M059J (cell line): ENCODE measurements at regions not wholly inside any gene's neighbourhood (a gene's known extent, or its start where the extent isn't known, plus 50 kb on each side); places are given as distances from the start of the nearest gene placed in this dataset.

ENCODE experiments used
- DNase-seq: peaks from one replicate; pipeline ENCODE4 v3.0.0-alpha.2; 2012; ENCODE audit warnings: low read depth

DNA sequence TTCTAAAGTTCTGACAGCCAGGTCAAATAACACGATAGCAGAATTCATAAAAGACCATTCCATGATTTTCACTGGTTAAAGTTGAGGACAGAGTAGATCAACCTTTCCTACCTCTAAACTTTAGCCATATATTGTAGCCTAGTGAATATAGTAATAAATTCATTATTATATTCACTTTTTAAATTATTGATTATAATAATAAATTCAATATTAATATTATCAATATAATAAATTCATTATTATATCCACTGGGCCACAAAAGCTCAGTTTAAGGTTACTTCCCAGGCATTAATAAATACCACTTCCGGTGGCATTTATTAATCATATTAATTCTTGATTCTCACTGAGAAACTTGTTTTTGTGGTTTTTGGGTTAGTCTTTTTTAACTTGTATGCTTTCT lies 85.7 kb upstream of the GPC6 start:
- no peak for DNase-seq

DNA sequence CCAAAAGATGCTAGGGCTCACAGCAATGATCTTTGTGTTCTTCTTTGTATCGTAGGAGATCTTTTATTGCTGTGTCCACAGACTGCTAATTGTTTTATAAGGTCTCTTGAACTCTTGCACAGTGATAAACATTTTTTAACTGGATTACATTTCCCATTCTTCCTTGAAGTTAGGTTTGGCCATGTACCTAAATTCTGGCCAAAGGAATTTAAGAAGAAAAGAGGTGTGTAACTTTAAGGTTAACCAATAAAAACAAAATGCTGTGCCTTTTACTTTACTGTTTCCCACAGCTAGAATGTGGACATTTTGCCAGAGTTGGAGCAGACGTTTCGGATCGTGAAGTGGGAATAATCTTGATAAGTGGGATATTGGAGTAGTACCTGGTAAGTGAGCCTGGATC lies 82.6 kb upstream of the GPC6 start:
- no peak for DNase-seq

DNA sequence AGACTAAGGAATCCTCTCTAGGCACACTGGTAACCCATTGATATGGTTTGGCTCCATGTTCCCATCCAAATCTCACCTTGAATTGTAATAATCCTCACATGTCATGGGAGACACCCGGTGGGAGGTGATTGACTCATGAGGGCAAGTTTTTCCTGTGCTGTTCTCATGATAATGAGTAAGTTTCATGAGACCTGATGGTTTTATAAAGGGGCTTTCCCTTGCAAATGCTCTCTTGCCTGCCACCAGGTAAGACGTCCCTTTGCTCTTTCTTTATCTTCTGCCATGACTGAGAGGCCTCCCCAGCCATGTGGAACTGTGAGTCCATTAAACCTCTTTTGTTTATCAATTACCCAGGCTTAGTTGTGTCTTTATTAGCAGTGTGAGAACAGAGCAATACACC lies 81.4 kb upstream of the GPC6 start:
- no peak for DNase-seq

DNA sequence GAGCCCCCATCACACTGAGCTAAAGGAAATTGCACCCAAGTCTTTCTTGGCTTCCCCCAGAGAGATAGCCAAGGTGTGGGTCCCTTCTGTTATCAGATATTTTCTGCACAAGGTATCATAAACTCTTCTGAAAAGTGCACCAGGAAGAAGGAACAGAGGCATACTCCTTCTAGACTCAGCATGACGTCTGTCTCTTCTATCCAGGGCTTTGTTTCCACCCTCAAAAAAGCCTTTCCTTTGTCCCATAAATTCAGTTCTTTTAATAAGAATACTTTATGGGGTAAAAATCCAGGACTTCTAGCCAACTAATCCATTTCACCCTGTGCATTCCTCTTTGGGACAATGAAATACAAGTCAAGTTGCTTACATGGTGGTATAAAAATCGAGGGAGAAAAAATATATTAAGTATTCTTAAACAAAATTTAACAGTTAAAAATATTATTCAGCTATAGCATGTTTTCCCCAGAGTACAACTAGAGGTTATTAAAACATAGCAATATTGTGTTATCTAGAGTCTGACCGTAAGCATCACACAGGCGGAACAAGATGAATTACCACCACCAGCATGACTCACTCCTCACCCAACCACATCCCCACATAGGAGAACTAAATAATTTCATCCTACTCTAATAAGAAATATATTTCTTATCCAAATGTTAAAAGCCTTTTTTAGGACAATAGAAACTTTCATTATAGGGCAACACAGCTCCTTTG lies 79.9 kb upstream of the GPC6 start:
- DNase-seq = peak; percentile 10

DNA sequence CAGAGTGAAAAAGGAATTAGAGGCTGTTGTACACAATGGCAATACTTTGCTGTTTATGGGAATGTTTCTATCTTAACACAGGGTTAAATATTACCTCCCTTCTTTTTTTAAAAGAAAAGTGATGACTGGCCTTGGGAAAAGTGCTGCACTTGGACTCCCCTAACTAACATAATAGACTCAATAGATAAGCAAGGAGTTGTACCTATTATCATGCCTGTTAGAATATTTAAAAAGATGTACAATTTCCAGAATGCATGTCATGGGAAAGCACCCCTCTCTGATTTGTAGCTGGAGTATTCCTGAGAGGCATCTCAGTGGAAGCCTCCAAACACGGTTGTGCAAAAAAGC lies 79.3 kb upstream of the GPC6 start:
- DNase-seq = no peak

DNA sequence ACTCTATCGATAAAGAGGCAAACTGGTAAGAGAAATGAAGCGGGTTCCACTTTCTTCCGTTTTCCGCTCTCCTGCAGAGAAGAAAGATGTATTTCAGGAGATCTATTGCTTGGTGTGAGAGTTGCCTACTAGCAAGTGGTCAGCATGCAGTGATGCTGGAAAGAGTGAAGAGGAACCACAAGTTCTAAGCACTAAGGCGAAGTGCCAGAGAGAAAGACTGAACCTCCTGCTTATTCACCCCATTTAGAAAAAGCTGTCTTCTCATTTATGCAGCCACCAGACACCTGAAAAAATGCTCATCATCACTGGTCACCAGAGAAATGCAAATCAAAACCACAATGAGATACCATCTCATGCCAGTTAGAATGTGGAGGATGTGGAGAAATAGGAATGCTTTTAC lies 78.7 kb upstream of the GPC6 start:
- DNase-seq = peak; percentile 4

DNA sequence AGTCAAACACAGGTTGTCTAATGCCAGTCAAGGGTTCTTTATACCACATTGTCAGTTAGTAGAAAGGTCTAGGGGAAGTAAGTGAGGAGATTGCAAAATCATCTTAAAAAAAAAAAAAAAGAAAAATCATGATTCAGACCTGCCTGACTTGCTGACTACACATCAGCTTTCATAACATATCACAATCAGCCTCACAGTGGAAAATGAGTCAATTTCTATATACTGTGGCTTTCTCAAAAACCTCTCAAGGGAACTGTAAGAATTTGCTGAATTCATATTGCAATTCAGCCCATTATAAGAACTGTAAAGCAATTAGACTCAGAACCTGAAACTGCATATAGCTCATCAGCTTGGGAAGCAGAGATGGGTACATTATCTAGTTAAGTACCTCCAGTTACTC lies 75.3 kb upstream of the GPC6 start:
- DNase-seq = peak; percentile 2

DNA sequence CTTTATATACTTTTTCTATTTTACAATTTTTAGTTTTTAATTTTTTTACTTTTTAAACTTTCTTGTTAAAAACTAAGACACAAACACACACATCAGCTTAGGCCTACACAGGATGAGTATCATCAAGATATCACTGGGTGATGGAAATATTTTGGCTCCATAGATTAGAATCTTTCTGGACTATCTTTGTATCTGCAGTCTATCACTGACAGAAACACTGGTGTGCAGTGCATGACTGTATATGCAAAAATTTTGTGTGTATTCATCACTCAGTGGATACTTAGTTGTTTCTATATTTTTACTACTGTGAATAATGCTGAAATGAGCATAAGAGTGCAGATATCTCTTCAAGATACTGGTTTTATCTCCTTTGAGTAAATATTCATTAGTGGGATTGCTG lies 68.0 kb upstream of the GPC6 start:
- no peak for DNase-seq

DNA sequence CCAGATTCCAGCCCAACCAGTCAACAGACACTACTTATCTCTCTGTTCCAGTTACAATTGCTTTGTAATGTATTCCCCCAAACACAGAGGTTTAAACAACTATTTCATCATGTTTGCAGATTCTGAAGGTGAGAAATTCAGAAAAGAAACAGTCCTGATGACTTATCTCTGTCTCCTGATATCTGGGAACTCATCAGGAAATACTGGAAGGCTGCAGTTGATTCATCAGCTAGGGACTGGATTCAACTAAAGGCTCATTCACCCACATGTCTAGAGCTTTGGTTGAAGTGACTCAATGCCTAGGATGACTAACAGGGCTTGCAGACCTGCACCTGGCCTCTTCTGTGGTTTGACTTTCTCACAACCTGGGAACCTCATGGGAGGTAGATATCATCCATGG lies 56.6 kb upstream of the GPC6 start:
- peak; percentile 37 for DNase-seq

DNA sequence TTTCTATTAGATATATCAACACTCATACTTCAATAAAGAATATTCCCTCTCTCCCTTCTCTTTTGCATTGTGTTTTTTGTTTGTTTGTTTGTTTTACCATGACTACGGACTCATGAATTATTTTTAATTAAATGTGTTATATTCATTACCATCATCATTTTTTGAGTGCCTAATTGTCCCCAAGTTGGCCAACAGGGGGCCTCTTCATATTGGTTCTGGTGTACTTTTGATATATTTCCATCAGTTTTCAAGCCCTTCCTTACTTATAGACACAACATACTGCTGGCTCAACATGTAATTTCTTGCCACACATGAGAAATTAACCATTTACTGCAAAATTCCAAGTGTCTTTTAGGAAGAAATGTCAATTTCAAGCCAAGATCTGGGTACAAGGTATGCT lies 54.5 kb upstream of the GPC6 start:
- no peak for DNase-seq

DNA sequence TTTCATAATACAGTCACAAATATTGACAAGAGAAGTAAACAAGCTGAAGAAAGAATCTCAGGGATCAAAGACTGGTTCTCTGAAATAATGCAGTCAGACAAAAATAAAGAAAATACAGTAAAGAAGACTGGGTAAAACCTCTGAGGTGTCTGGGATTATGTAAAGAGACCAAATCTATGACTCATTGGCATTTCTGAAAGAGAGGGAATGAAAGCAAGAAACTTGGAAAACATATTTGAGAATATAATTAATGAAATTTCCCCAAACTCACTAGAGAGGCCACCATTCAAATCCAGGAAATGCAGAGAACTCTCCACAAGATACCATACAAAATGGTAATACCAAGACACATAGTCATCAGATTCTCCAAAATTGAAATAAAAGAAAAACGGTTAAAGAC lies 53.0 kb upstream of the GPC6 start:
- no peak for DNase-seq

DNA sequence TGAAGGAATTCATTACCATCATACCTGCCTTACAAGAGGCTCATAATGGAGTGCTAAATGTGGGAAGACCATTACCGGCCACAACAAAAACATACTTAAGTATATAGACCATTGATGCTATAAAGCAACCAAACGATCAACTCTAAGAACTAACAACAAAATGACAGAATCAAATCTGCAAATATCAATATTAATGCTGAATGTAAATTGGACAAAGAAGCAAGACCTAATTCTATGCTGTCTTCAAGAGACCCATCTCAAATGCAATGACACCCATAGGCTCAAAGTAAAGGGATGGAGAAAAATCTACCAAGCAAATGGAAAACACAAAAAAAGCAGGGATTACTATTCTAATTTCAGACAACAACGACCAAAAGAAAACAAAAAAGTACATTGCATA lies 52.3 kb upstream of the GPC6 start:
- no peak for DNase-seq
